HepG2 (cell line): ENCODE measurements at regions not wholly inside any gene's neighbourhood (a gene's known extent, or its start where the extent isn't known, plus 50 kb on each side); places are given as distances from the start of the nearest gene placed in this dataset.

Experiments
- ATAC-seq: fragments of 200-7000 bp; cut with Tn5 transposase; 3 replicates; pipeline ENCODE4 v1.9.1; 2020; ENCODE audit warnings: mild to moderate bottlenecking, moderate library complexity
- BruUV-seq: library from RNA; stranded (reverse); fragments of 400-500 nt; replicated peaks from 2 replicates; lab custom pipeline; 2021; lab: Mats Ljungman, UMichigan
- CTCF ChIA-PET: fragments of 300-600 bp; formaldehyde crosslinking; extraction: SDS; loops from one replicate; lab custom pipeline; 2021; ENCODE audit warnings: low total read pairs, inconsistent platforms, low intra/inter-chr PET ratio; lab: Yijun Ruan, JAX
- POLR2A ChIA-PET: fragments of 350-600 bp; sonication (Branson Sonifier 250); formaldehyde crosslinking; loops from one replicate; lab custom pipeline; 2020; ENCODE audit warnings: antibody characterized with exemption, inconsistent platforms; lab: Yijun Ruan, JAX
- DNase-seq: peaks from one replicate; pipeline ENCODE4 v3.0.0-alpha.2; 2015; ENCODE audit warnings: low spot score
- FAIRE-seq: peaks from 3 replicates; lab custom pipeline; 2011; peaks lifted over from hg19 to GRCh38; lab: Jason Lieb, UNC
- H2AFZ ChIP-seq: one replicate; pipeline ENCODE4 v1.6.1; 2011; ENCODE audit warnings: low read length, inconsistent platforms
- H3K27ac ChIP-seq: fragments of 300-600 bp; 3 replicates; pipeline ENCODE4 v1.8.0; 2011; ENCODE audit warnings: mixed run types, mild to moderate bottlenecking, mixed read lengths, low read length, inconsistent platforms; ENCODE audit not compliant: insufficient read depth; ENCODE audit errors: extremely low read length
- H3K27me3 ChIP-seq, 2 experiments: fragments of 200-600 bp in 1 of 2; 2 replicates in 1 of 2; 3 replicates in 1 of 2; pipeline versions ENCODE4 v1.6.0 to v1.8.0; 2011; ENCODE audit warnings: low read length in 2 of 2, mild to moderate bottlenecking in 2 of 2, moderate library complexity in 2 of 2, inconsistent platforms in 1 of 2; ENCODE audit not compliant: insufficient read depth in 2 of 2, control insufficient read depth in 1 of 2
- H3K36me3 ChIP-seq, 2 experiments: fragments of 200-600 bp in 1 of 2; replicated peaks in 1 of 2; 2 replicates in 1 of 2; 3 replicates in 1 of 2; pipeline versions ENCODE4 v1.5.1 to v1.8.0; 2011; ENCODE audit warnings: low read length in 2 of 2, inconsistent platforms in 1 of 2; ENCODE audit not compliant: insufficient read depth in 2 of 2, control insufficient read depth in 1 of 2
- H3K4me1 ChIP-seq: 2 replicates; pipeline ENCODE4 v1.5.1; 2012; ENCODE audit warnings: low read length, inconsistent platforms; ENCODE audit not compliant: insufficient read depth
- H3K4me2 ChIP-seq: 2 replicates; pipeline ENCODE4 v1.6.0; 2011; ENCODE audit warnings: low read depth, low read length, inconsistent platforms
- H3K4me3 ChIP-seq, 3 experiments: fragments of 200-600 bp in 1 of 3; sonication (generic), shearing (Covaris generic) in 1 of 3; replicated peaks in 1 of 3; 2 replicates each; pipeline ENCODE4 v1.5.1; 2011 to 2016; ENCODE audit warnings: low read length in 3 of 3, inconsistent platforms in 2 of 3, low read depth in 2 of 3, mild to moderate bottlenecking in 2 of 3, control low read depth in 1 of 3, mixed read lengths in 1 of 3; ENCODE audit not compliant: insufficient read depth in 1 of 3
- H3K79me2 ChIP-seq: one replicate; pipeline ENCODE4 v1.6.1; 2011; ENCODE audit warnings: low read length, inconsistent platforms; ENCODE audit not compliant: insufficient read depth
- H3K9ac ChIP-seq: 2 replicates; pipeline ENCODE4 v1.6.0; 2011; ENCODE audit warnings: mild to moderate bottlenecking, low read depth, low read length, inconsistent platforms; ENCODE audit not compliant: insufficient read depth
- H3K9me3 ChIP-seq: 2 replicates; pipeline ENCODE4 v1.5.1; 2012; ENCODE audit warnings: mild to moderate bottlenecking, low read length
- H4K20me1 ChIP-seq: 2 replicates; pipeline ENCODE4 v1.6.0; 2011; ENCODE audit warnings: inconsistent platforms, mild to moderate bottlenecking, low read length, moderate library complexity; ENCODE audit not compliant: insufficient read depth
- HDAC2 ChIP-seq: sonication (generic); formaldehyde crosslinking; IDR thresholded peaks from 2 replicates; pipeline ENCODE4 v1.4.0; 2020; ENCODE audit warnings: missing genetic modification reagents
- JUN ChIP-seq: sonication (generic); formaldehyde crosslinking; IDR thresholded peaks from 2 replicates; pipeline ENCODE4 v1.4.0; 2020; ENCODE audit warnings: mild to moderate bottlenecking, missing genetic modification reagents
- PRDM15 ChIP-seq: sonication (generic); formaldehyde crosslinking; IDR thresholded peaks from 2 replicates; pipeline ENCODE4 v1.4.0; 2020; ENCODE audit warnings: missing genetic modification reagents
- SP4 ChIP-seq: sonication (generic); formaldehyde crosslinking; IDR thresholded peaks from 2 replicates; pipeline ENCODE4 v1.8.1; 2023; ENCODE audit warnings: mild to moderate bottlenecking, missing genetic modification reagents
- ZBTB3 ChIP-seq: sonication (generic); formaldehyde crosslinking; IDR thresholded peaks from 2 replicates; pipeline ENCODE4 v1.4.0; 2020; ENCODE audit warnings: low read depth, mild to moderate bottlenecking, moderate library complexity, missing genetic modification reagents, borderline replicate concordance
- ZBTB38 ChIP-seq: sonication (generic); formaldehyde crosslinking; IDR thresholded peaks from 2 replicates; pipeline ENCODE4 v1.5.1; 2020; ENCODE audit warnings: mild to moderate bottlenecking, missing genetic modification reagents
- ZNF138 ChIP-seq: sonication (generic); formaldehyde crosslinking; IDR thresholded peaks from 2 replicates; pipeline ENCODE4 v1.5.0; 2020; ENCODE audit warnings: mild to moderate bottlenecking, low read depth, missing genetic modification reagents
- ZNF256 ChIP-seq: sonication (generic); formaldehyde crosslinking; conservative IDR thresholded peaks from 2 replicates; pipeline ENCODE4 v1.4.0; 2020; ENCODE audit warnings: missing genetic modification reagents
- ZNF30 ChIP-seq: sonication (generic); formaldehyde crosslinking; IDR thresholded peaks from 2 replicates; pipeline ENCODE4 v1.5.0; 2020; ENCODE audit warnings: mild to moderate bottlenecking, missing genetic modification reagents
- ZXDC ChIP-seq: sonication (generic); formaldehyde crosslinking; IDR thresholded peaks from 2 replicates; pipeline ENCODE4 v1.5.0; 2020; ENCODE audit warnings: mild to moderate bottlenecking, missing genetic modification reagents
- WGBS: methylation state at CpG from one replicate; pipeline ENCODE4 v1.1.6; 2017; ENCODE audit warnings: low lambda C conversion rate; 5-methylcytosine and 5-hydroxymethylcytosine counted together
- in situ Hi-C: cut with HindIII; loops from 2 replicates; pipeline ENCODE4 v1.10.0; 2017; ENCODE audit warnings: low pct_unique_long_range_greater_than_20kb; ENCODE audit not compliant: extremely low pct_ligation_motif_present
- intact Hi-C: fragments of 100-400 bp; cut with micrococcal nuclease; formaldehyde crosslinking; loops from one replicate; pipeline ENCODE4 v1.10.0; 2022; ENCODE audit not compliant: unreplicated experiment

- no peaks in the 10 kb centered on the region for H3K36me3 ChIP-seq
- no peak overlapping the region for H3K4me2 ChIP-seq
- no peaks in the 10 kb centered on the region for H3K4me1 ChIP-seq
- no peak overlapping the region for H3K4me3 ChIP-seq
- intact Hi-C loops = no loop called here
- H3K27me3 ChIP-seq = 0 out of 5 replicates have a peak, but pooled peaks cover 1 to 4% of the 10 kb centered on the region in 2 experiments
- DNase-seq (no peak), ATAC-seq (no peak), FAIRE-seq (no peak)
- no TSS peak for BruUV-seq
- no peak overlapping the region for H3K27ac ChIP-seq
- WGBS = 5% methylated on average over 2 of the region's 2 CpGs
- in situ Hi-C loops = no loop called here
- ChIA-PET POLR2A (no interaction called here), CTCF (no interaction called here)
- no peak overlapping the region for H2AFZ ChIP-seq
- no peaks in the 10 kb centered on the region for H4K20me1 ChIP-seq
- no peak overlapping the region for H3K9ac ChIP-seq
- H3K79me2 ChIP-seq = no peaks in the 10 kb centered on the region
- peaks cover 8% of the 10 kb centered on the region; the same call in 1 of the 2 replicates for H3K9me3 ChIP-seq
- no peak for TF ChIP-seq JUN
Observed at GRCh38 chr10:113420057-113420732, 132.7 kb upstream of the HABP2 start.

GRCh38 chr10:113420733-113421675 lies 131.8 kb upstream of the HABP2 start:
- H3K36me3 ChIP-seq = no peaks in the 10 kb centered on the region
- ChIA-PET CTCF (no interaction called here), POLR2A (no interaction called here)
- H3K9ac ChIP-seq = no peak overlapping the region
- H3K4me2 ChIP-seq = no peak overlapping the region
- H4K20me1 ChIP-seq = no peaks in the 10 kb centered on the region
- no TSS peak for BruUV-seq
- in situ Hi-C loops (no loop called here), intact Hi-C loops (no loop called here)
- WGBS = 25% methylated on average over 7 of the region's 9 CpGs
- no peak overlapping the region for H3K4me3 ChIP-seq
- 0 out of 5 replicates have a peak, but pooled peaks cover 1 to 4% of the 10 kb centered on the region in 2 experiments for H3K27me3 ChIP-seq
- H3K79me2 ChIP-seq = no peaks in the 10 kb centered on the region
- FAIRE-seq (no peak), DNase-seq (no peak), ATAC-seq (no peak)
- no peaks in the 10 kb centered on the region for H3K4me1 ChIP-seq
- peaks cover 8% of the 10 kb centered on the region; the same call in 1 of the 2 replicates for H3K9me3 ChIP-seq
- H2AFZ ChIP-seq = no peak overlapping the region
- no peak overlapping the region for H3K27ac ChIP-seq
- TF ChIP-seq HDAC2 (CRISPR knock-in tag) (no peak), ZXDC (CRISPR knock-in tag) (no peak), ZNF138 (CRISPR knock-in tag) (no peak), ZNF256 (no peak), ZBTB3 (CRISPR knock-in tag) (no peak), ZNF30 (CRISPR knock-in tag) (no peak), SP4 (CRISPR knock-in tag) (no peak), ZBTB38 (CRISPR knock-in tag) (no peak), PRDM15 (CRISPR knock-in tag) (no peak)
